ENCODE measurements at regions not wholly inside any gene's neighbourhood (a gene's known extent, or its start where the extent isn't known, plus 50 kb on each side); places are given as distances from the start of the nearest gene placed in this dataset.

- Histone ChIP-seq H3K4me3 (ENCODE audit: low read depth in 1 of 3, low read length in 3 of 3) (no peak overlapping the region), H3K27me3 (ENCODE audit: control insufficient read depth in 4 of 4, insufficient read depth in 4 of 4, low read length in 3 of 4) (no peaks in the 10 kb centered on the region), H3K9me3 (ENCODE audit: control insufficient read depth in 4 of 4, low read length in 3 of 4) (no peaks in the 10 kb centered on the region), H3K9ac (ENCODE audit: low read depth in 1 of 2, low read length in 2 of 2) (no peak overlapping the region), H3K36me3 (ENCODE audit: control insufficient read depth in 4 of 4, insufficient read depth in 3 of 4, low read depth in 1 of 4, low read length in 3 of 4) (no peaks in the 10 kb centered on the region), H3K27ac (ENCODE audit: low read depth in 1 of 2, low read length in 2 of 2) (no peak overlapping the region), H3K4me1 (ENCODE audit: control insufficient read depth in 4 of 4, insufficient read depth in 4 of 4, low read length in 3 of 4) (no peaks in the 10 kb centered on the region)
- TF ChIP-seq, protein P1, sequence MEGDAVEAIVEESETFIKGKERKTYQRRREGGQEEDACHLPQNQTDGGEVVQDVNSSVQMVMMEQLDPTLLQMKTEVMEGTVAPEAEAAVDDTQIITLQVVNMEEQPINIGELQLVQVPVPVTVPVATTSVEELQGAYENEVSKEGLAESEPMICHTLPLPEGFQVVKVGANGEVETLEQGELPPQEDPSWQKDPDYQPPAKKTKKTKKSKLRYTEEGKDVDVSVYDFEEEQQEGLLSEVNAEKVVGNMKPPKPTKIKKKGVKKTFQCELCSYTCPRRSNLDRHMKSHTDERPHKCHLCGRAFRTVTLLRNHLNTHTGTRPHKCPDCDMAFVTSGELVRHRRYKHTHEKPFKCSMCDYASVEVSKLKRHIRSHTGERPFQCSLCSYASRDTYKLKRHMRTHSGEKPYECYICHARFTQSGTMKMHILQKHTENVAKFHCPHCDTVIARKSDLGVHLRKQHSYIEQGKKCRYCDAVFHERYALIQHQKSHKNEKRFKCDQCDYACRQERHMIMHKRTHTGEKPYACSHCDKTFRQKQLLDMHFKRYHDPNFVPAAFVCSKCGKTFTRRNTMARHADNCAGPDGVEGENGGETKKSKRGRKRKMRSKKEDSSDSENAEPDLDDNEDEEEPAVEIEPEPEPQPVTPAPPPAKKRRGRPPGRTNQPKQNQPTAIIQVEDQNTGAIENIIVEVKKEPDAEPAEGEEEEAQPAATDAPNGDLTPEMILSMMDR (IDR thresholded peaks at IDR 0.05; ENCODE audit: low read depth, low read length, missing input control) = no peak
- no peak for TF ChIP-seq ZBTB33 (IDR thresholded peaks at IDR 0.05)
- no peak for TF ChIP-seq YY1 (IDR thresholded peaks at IDR 0.05)
- no peak for TF ChIP-seq TAF1 (conservative IDR thresholded peaks at IDR 0.05)
- TF ChIP-seq ATF3 (IDR thresholded peaks at IDR 0.05) = no peak
- TF ChIP-seq MAX (IDR thresholded peaks at IDR 0.05) = no peak
- TF ChIP-seq GABPA (IDR thresholded peaks at IDR 0.05 in 1 of 2, conservative IDR thresholded peaks at IDR 0.05 in 1 of 2) = no peak
- TF ChIP-seq REST (IDR thresholded peaks at IDR 0.05) = no peak
- TF ChIP-seq JUND (IDR thresholded peaks at IDR 0.05) = no peak
- no peak for TF ChIP-seq HNF4A (conservative IDR thresholded peaks at IDR 0.05)
- TF ChIP-seq RXRA (IDR thresholded peaks at IDR 0.05) = no peak
- DNase-seq (ENCODE audit: low spot score) = no peak
Measured at GRCh38 chr15:47304656-47305055, 412.6 kb upstream of the SEMA6D start.

DNA sequence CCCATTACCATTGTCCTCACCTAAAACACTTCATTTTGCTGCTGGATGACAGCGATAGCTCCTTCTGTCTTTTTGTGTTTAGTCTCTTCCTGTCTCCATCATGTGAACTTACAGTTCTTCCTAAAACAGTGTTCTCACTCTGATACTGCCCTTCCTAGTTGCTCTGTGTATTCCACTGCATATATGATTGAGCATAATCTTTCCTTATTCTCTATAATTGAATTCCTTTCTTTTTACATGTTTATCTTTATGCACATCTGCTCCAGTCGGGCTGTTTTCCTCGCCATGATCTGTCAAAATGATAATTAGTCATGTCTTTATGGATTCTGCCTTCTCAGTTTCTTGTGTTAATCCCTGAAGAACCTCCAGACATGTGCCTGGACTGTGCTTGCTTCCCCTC, 405.1 kb upstream of the SEMA6D start:
- TF ChIP-seq FOXA2 (IDR thresholded peaks at IDR 0.05) = no peak
- no peak for TF ChIP-seq SP1 (IDR thresholded peaks at IDR 0.05)
- no peak for TF ChIP-seq HNF4G (IDR thresholded peaks at IDR 0.05)
- TF ChIP-seq, protein P1 (IDR thresholded peaks at IDR 0.05; ENCODE audit: low read depth, low read length, missing input control) = no peak
- no peak for TF ChIP-seq REST (IDR thresholded peaks at IDR 0.05)
- TF ChIP-seq NR2F2 (IDR thresholded peaks at IDR 0.05) = no peak
- TF ChIP-seq ATF3 (IDR thresholded peaks at IDR 0.05) = no peak
- TF ChIP-seq RAD21 (IDR thresholded peaks at IDR 0.05) = no peak
- no peak for TF ChIP-seq RXRA (IDR thresholded peaks at IDR 0.05)
- no peak for TF ChIP-seq FOXA1 (IDR thresholded peaks at IDR 0.05)
- TF ChIP-seq TAF1 (conservative IDR thresholded peaks at IDR 0.05) = no peak
- TF ChIP-seq MAX (IDR thresholded peaks at IDR 0.05) = no peak
- Histone ChIP-seq H3K4me1 (ENCODE audit: control insufficient read depth in 4 of 4, insufficient read depth in 4 of 4, low read length in 3 of 4) (no peaks in the 10 kb centered on the region), H3K9ac (ENCODE audit: low read depth in 1 of 2, low read length in 2 of 2) (no peak overlapping the region), H3K27me3 (ENCODE audit: control insufficient read depth in 4 of 4, insufficient read depth in 4 of 4, low read length in 3 of 4) (no peaks in the 10 kb centered on the region), H3K36me3 (ENCODE audit: control insufficient read depth in 4 of 4, insufficient read depth in 3 of 4, low read depth in 1 of 4, low read length in 3 of 4) (no peaks in the 10 kb centered on the region), H3K27ac (ENCODE audit: low read depth in 1 of 2, low read length in 2 of 2) (no peak overlapping the region), H3K9me3 (ENCODE audit: control insufficient read depth in 4 of 4, low read length in 3 of 4) (no peaks in the 10 kb centered on the region), H3K4me3 (ENCODE audit: low read depth in 1 of 3, low read length in 3 of 3) (no peak overlapping the region)
- no peak for DNase-seq (ENCODE audit: low spot score)
- 72% methylated on average over 3 of the region's 3 CpGs for WGBS
